ENCODE measurements at regions not wholly inside any gene's neighbourhood (a gene's known extent, or its start where the extent isn't known, plus 50 kb on each side); places are given as distances from the start of the nearest gene placed in this dataset.

DNA sequence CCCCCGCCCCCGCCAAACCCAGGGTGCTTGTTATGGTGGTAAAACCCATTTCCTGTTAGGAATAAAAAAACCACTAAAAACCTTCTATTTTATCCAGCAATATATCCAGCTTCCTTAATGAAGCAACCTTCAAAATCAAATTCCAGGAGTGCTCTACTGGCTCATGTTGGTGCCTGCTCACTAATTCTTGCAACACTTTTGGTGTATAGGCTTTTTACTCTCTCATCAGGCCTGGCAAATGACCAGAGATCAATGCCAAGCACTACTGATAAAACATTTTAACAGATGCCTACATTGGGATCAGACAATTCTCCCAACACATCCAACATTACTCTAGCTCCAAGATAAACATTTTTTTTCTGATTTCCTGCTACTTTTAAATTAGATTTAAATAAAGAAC, 312.4 kb downstream of the KCNJ3 start (continued):
- TF ChIP-seq, protein P1, sequence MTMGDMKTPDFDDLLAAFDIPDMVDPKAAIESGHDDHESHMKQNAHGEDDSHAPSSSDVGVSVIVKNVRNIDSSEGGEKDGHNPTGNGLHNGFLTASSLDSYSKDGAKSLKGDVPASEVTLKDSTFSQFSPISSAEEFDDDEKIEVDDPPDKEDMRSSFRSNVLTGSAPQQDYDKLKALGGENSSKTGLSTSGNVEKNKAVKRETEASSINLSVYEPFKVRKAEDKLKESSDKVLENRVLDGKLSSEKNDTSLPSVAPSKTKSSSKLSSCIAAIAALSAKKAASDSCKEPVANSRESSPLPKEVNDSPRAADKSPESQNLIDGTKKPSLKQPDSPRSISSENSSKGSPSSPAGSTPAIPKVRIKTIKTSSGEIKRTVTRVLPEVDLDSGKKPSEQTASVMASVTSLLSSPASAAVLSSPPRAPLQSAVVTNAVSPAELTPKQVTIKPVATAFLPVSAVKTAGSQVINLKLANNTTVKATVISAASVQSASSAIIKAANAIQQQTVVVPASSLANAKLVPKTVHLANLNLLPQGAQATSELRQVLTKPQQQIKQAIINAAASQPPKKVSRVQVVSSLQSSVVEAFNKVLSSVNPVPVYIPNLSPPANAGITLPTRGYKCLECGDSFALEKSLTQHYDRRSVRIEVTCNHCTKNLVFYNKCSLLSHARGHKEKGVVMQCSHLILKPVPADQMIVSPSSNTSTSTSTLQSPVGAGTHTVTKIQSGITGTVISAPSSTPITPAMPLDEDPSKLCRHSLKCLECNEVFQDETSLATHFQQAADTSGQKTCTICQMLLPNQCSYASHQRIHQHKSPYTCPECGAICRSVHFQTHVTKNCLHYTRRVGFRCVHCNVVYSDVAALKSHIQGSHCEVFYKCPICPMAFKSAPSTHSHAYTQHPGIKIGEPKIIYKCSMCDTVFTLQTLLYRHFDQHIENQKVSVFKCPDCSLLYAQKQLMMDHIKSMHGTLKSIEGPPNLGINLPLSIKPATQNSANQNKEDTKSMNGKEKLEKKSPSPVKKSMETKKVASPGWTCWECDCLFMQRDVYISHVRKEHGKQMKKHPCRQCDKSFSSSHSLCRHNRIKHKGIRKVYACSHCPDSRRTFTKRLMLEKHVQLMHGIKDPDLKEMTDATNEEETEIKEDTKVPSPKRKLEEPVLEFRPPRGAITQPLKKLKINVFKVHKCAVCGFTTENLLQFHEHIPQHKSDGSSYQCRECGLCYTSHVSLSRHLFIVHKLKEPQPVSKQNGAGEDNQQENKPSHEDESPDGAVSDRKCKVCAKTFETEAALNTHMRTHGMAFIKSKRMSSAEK (CRISPR knock-in tag; IDR thresholded peaks at IDR 0.05; ENCODE audit: borderline replicate concordance): no peak
- TF ChIP-seq, protein P2, sequence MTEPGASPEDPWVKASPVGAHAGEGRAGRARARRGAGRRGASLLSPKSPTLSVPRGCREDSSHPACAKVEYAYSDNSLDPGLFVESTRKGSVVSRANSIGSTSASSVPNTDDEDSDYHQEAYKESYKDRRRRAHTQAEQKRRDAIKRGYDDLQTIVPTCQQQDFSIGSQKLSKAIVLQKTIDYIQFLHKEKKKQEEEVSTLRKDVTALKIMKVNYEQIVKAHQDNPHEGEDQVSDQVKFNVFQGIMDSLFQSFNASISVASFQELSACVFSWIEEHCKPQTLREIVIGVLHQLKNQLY (CRISPR knock-in tag; IDR thresholded peaks at IDR 0.05): no peak
- TF ChIP-seq, protein P3, sequence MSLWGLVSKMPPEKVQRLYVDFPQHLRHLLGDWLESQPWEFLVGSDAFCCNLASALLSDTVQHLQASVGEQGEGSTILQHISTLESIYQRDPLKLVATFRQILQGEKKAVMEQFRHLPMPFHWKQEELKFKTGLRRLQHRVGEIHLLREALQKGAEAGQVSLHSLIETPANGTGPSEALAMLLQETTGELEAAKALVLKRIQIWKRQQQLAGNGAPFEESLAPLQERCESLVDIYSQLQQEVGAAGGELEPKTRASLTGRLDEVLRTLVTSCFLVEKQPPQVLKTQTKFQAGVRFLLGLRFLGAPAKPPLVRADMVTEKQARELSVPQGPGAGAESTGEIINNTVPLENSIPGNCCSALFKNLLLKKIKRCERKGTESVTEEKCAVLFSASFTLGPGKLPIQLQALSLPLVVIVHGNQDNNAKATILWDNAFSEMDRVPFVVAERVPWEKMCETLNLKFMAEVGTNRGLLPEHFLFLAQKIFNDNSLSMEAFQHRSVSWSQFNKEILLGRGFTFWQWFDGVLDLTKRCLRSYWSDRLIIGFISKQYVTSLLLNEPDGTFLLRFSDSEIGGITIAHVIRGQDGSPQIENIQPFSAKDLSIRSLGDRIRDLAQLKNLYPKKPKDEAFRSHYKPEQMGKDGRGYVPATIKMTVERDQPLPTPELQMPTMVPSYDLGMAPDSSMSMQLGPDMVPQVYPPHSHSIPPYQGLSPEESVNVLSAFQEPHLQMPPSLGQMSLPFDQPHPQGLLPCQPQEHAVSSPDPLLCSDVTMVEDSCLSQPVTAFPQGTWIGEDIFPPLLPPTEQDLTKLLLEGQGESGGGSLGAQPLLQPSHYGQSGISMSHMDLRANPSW (CRISPR knock-in tag; conservative IDR thresholded peaks at IDR 0.05; ENCODE audit: low read depth): no peak
- TF ChIP-seq, protein P4, sequence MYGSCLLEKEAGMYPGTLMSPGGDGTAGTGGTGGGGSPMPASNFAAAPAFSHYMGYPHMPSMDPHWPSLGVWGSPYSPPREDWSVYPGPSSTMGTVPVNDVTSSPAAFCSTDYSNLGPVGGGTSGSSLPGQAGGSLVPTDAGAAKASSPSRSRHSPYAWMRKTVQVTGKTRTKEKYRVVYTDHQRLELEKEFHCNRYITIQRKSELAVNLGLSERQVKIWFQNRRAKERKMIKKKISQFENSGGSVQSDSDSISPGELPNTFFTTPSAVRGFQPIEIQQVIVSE (CRISPR knock-in tag; IDR thresholded peaks at IDR 0.05; ENCODE audit: borderline replicate concordance): no peak
- no peak for TF ChIP-seq SP1 (CRISPR knock-in tag; conservative IDR thresholded peaks at IDR 0.05)

DNA sequence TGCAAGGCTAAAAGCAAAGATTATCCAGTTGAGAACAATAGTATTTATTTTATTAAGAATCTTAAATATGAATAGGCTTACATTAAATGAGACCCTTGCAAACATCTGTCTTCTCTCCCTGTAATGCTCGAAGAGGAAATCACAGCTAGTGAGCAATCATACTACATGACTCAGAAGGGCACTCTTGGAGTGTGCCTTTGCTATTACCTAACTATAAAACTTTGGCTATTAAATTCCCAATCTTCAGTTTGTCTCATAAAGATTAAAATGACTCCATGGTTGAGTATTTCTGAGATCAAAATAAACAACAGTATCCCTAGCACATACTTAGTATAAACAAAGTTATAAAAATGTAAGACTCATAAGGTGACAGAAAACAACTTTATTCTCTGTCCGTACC, 296.9 kb downstream of the KCNJ3 start:
- no peak for DNase-seq (ENCODE audit: low spot score)
- no peak for ATAC-seq
- ChIA-PET CTCF (no interaction called here), POLR2A (interaction anchor here (0.5 kb wide), 1 partner anchor 1786 kb away, joined by 3 read pairs; no protein-coding TSS in a partner anchor)
- H3K27me3 Mint-ChIP-seq (ENCODE audit: low read depth): no peaks in the 10 kb centered on the region
- no peaks in the 10 kb centered on the region for H3K9me3 Mint-ChIP-seq
- no peaks in the 10 kb centered on the region for H3K4me1 Mint-ChIP-seq
- H3K36me3 Mint-ChIP-seq: no peaks in the 10 kb centered on the region
- no peak overlapping the region for H3K4me3 Mint-ChIP-seq
- no peak overlapping the region for H3K27ac Mint-ChIP-seq
- TF ChIP-seq, protein P5, sequence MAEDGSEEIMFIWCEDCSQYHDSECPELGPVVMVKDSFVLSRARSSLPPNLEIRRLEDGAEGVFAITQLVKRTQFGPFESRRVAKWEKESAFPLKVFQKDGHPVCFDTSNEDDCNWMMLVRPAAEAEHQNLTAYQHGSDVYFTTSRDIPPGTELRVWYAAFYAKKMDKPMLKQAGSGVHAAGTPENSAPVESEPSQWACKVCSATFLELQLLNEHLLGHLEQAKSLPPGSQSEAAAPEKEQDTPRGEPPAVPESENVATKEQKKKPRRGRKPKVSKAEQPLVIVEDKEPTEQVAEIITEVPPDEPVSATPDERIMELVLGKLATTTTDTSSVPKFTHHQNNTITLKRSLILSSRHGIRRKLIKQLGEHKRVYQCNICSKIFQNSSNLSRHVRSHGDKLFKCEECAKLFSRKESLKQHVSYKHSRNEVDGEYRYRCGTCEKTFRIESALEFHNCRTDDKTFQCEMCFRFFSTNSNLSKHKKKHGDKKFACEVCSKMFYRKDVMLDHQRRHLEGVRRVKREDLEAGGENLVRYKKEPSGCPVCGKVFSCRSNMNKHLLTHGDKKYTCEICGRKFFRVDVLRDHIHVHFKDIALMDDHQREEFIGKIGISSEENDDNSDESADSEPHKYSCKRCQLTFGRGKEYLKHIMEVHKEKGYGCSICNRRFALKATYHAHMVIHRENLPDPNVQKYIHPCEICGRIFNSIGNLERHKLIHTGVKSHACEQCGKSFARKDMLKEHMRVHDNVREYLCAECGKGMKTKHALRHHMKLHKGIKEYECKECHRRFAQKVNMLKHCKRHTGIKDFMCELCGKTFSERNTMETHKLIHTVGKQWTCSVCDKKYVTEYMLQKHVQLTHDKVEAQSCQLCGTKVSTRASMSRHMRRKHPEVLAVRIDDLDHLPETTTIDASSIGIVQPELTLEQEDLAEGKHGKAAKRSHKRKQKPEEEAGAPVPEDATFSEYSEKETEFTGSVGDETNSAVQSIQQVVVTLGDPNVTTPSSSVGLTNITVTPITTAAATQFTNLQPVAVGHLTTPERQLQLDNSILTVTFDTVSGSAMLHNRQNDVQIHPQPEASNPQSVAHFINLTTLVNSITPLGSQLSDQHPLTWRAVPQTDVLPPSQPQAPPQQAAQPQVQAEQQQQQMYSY (CRISPR knock-in tag; IDR thresholded peaks at IDR 0.05): no peak
- TF ChIP-seq NFATC4 (CRISPR knock-in tag; IDR thresholded peaks at IDR 0.05): no peak
- TF ChIP-seq NR1H2 (CRISPR knock-in tag; IDR thresholded peaks at IDR 0.05): no peak
- TF ChIP-seq, protein P6, sequence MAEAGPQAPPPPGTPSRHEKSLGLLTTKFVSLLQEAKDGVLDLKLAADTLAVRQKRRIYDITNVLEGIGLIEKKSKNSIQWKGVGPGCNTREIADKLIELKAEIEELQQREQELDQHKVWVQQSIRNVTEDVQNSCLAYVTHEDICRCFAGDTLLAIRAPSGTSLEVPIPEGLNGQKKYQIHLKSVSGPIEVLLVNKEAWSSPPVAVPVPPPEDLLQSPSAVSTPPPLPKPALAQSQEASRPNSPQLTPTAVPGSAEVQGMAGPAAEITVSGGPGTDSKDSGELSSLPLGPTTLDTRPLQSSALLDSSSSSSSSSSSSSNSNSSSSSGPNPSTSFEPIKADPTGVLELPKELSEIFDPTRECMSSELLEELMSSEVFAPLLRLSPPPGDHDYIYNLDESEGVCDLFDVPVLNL (CRISPR knock-in tag; IDR thresholded peaks at IDR 0.05; ENCODE audit: borderline replicate concordance, low read depth): no peak
- TF ChIP-seq ZNF423 (CRISPR knock-in tag; IDR thresholded peaks at IDR 0.05): no peak
- TF ChIP-seq IRF2 (CRISPR knock-in tag; IDR thresholded peaks at IDR 0.05; ENCODE audit: borderline replicate concordance, low read depth): no peak
- TF ChIP-seq NR2C2 (CRISPR knock-in tag; IDR thresholded peaks at IDR 0.05): no peak
- TF ChIP-seq, protein P7, sequence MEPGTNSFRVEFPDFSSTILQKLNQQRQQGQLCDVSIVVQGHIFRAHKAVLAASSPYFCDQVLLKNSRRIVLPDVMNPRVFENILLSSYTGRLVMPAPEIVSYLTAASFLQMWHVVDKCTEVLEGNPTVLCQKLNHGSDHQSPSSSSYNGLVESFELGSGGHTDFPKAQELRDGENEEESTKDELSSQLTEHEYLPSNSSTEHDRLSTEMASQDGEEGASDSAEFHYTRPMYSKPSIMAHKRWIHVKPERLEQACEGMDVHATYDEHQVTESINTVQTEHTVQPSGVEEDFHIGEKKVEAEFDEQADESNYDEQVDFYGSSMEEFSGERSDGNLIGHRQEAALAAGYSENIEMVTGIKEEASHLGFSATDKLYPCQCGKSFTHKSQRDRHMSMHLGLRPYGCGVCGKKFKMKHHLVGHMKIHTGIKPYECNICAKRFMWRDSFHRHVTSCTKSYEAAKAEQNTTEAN (CRISPR knock-in tag; IDR thresholded peaks at IDR 0.05): no peak
- TF ChIP-seq ZNF396 (CRISPR knock-in tag; IDR thresholded peaks at IDR 0.05; ENCODE audit: borderline replicate concordance): no peak
- TF ChIP-seq CBFB (CRISPR knock-in tag; IDR thresholded peaks at IDR 0.05; ENCODE audit: low read depth): no peak
- TF ChIP-seq, protein P2 (CRISPR knock-in tag; IDR thresholded peaks at IDR 0.05): no peak
- no peak for TF ChIP-seq ATF1 (CRISPR knock-in tag; IDR thresholded peaks at IDR 0.05)
- TF ChIP-seq, protein P8, sequence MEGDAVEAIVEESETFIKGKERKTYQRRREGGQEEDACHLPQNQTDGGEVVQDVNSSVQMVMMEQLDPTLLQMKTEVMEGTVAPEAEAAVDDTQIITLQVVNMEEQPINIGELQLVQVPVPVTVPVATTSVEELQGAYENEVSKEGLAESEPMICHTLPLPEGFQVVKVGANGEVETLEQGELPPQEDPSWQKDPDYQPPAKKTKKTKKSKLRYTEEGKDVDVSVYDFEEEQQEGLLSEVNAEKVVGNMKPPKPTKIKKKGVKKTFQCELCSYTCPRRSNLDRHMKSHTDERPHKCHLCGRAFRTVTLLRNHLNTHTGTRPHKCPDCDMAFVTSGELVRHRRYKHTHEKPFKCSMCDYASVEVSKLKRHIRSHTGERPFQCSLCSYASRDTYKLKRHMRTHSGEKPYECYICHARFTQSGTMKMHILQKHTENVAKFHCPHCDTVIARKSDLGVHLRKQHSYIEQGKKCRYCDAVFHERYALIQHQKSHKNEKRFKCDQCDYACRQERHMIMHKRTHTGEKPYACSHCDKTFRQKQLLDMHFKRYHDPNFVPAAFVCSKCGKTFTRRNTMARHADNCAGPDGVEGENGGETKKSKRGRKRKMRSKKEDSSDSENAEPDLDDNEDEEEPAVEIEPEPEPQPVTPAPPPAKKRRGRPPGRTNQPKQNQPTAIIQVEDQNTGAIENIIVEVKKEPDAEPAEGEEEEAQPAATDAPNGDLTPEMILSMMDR (IDR thresholded peaks at IDR 0.05): no peak
